HCT116 (cell line): ENCODE measurements at regions not wholly inside any gene's neighbourhood (a gene's known extent, or its start where the extent isn't known, plus 50 kb on each side); places are given as distances from the start of the nearest gene placed in this dataset.
"Not testable (repeated sequence)": the region's sequence is repeated elsewhere in the genome, so short reads cannot be mapped to it uniquely, and the experiment has no call there.

Source experiments
- ATAC-seq: fragments of 200-7000 bp; cut with Tn5 transposase; 2 replicates; pipeline ENCODE4 v1.9.1; 2020; ENCODE audit warnings: mild to moderate bottlenecking, moderate library complexity
- BruUV-seq: library from RNA; stranded (reverse); fragments of 400-500 nt; replicated peaks from 2 replicates; lab custom pipeline; 2021; lab: Mats Ljungman, UMichigan
- CTCF ChIA-PET: fragments of 300-600 bp; sonication (Branson Sonifier 250); formaldehyde crosslinking; loops from one replicate; lab custom pipeline; 2021; ENCODE audit warnings: antibody characterized with exemption; lab: Charles Lee
- POLR2A ChIA-PET: fragments of 300-600, 350-600 bp; sonication (Branson Sonifier 250); formaldehyde crosslinking; loops from one replicate; lab custom pipeline; 2021; ENCODE audit warnings: antibody characterized with exemption; lab: Charles Lee
- RAD21 ChIA-PET, 2 experiments: fragments of 300-600 bp; sonication (Branson Sonifier 250); formaldehyde crosslinking; loops; one replicate each; lab custom pipeline; 2023; ENCODE audit warnings: low total read pairs in 2 of 2; ENCODE audit not compliant: uncharacterized antibody in 2 of 2, unreplicated experiment in 2 of 2, low non-redundant PET in 1 of 2; lab: Charles Lee
- DNase-seq: peaks from one replicate; pipeline ENCODE4 v3.0.0-alpha.2; 2010; ENCODE audit warnings: low read depth, low spot score
- H2AFZ ChIP-seq: fragments of 200-600 bp; shearing (Covaris generic), sonication (generic); 2 replicates; pipeline ENCODE4 v1.6.1; 2017; ENCODE audit warnings: low read depth, mixed run types, mixed read lengths, antibody characterized with exemption, low read length; ENCODE audit not compliant: poor library complexity, severe bottlenecking
- H3K27ac ChIP-seq: 2 replicates; pipeline ENCODE4 v1.5.1; 2012; ENCODE audit warnings: low read depth, low read length
- H3K27me3 ChIP-seq: fragments of 200-600 bp; sonication (generic); 2 replicates; pipeline ENCODE4 v1.6.1; 2016; ENCODE audit warnings: mixed run types, low read length, mixed read lengths; ENCODE audit not compliant: insufficient read depth
- H3K36me3 ChIP-seq, 2 experiments: fragments of 200-500 bp in 1 of 2; fragments of 200-600 bp in 1 of 2; sonication (Bioruptor generic) in 1 of 2; sonication (generic) in 1 of 2; 2 replicates each; pipeline versions ENCODE4 v1.5.1 to v1.6.1; 2014 to 2016; ENCODE audit warnings: low read length in 2 of 2, inconsistent platforms in 1 of 2, mixed read lengths in 1 of 2, mixed run types in 1 of 2; ENCODE audit not compliant: insufficient read depth in 2 of 2, control insufficient read depth in 1 of 2
- H3K4me1 ChIP-seq, 2 experiments: fragments of 200-600 bp in 1 of 2; sonication (generic) in 1 of 2; 2 replicates each; pipeline versions ENCODE4 v1.5.1 to v1.6.1; 2012 to 2017; ENCODE audit warnings: low read length in 2 of 2, inconsistent platforms in 1 of 2, mild to moderate bottlenecking in 1 of 2, mixed read lengths in 1 of 2, mixed run types in 1 of 2, moderate library complexity in 1 of 2; ENCODE audit not compliant: insufficient read depth in 2 of 2, control insufficient read depth in 1 of 2
- H3K4me2 ChIP-seq: fragments of 200-600 bp; sonication (generic); 2 replicates; pipeline ENCODE4 v1.6.1; 2017; ENCODE audit warnings: mixed run types, low read length, mixed read lengths
- H3K4me3 ChIP-seq, 2 experiments: fragments of 200-600 bp in 1 of 2; sonication (generic) in 1 of 2; replicated peaks in 1 of 2; 2 replicates each; pipeline ENCODE4 v1.5.1; 2011 to 2016; ENCODE audit warnings: low read length in 2 of 2, control low read depth in 1 of 2, low read depth in 1 of 2, mild to moderate bottlenecking in 1 of 2, mixed read lengths in 1 of 2, mixed run types in 1 of 2
- H3K79me2 ChIP-seq: fragments of 200-600 bp; sonication (generic); 2 replicates; pipeline ENCODE4 v1.6.1; 2017; ENCODE audit warnings: mild to moderate bottlenecking, mixed run types, low read length, moderate library complexity, mixed read lengths; ENCODE audit not compliant: insufficient read depth
- H3K9ac ChIP-seq: fragments of 200-600 bp; sonication (generic); 2 replicates; pipeline ENCODE4 v1.6.1; 2016; ENCODE audit warnings: low read length, mixed read lengths
- H3K9me2 ChIP-seq: fragments of 200-600 bp; sonication (generic), shearing (Covaris generic); 2 replicates; pipeline ENCODE4 v1.6.1; 2017; ENCODE audit warnings: mixed run types, mild to moderate bottlenecking, moderate library complexity; ENCODE audit not compliant: insufficient read depth
- H3K9me3 ChIP-seq, 2 experiments: fragments of 200-500 bp in 1 of 2; fragments of 200-600 bp in 1 of 2; sonication (Bioruptor generic) in 1 of 2; sonication (generic) in 1 of 2; 2 replicates each; pipeline ENCODE4 v1.6.1; 2014 to 2017; ENCODE audit warnings: low read length in 2 of 2, mixed read lengths in 2 of 2, inconsistent platforms in 1 of 2, low read depth in 1 of 2, mild to moderate bottlenecking in 1 of 2, mixed run types in 1 of 2, moderate library complexity in 1 of 2; ENCODE audit not compliant: control insufficient read depth in 1 of 2, insufficient read depth in 1 of 2
- H4K20me1 ChIP-seq: fragments of 200-600 bp; sonication (generic), shearing (Covaris generic); 2 replicates; pipeline ENCODE4 v1.6.1; 2017; ENCODE audit warnings: mixed run types, mild to moderate bottlenecking, moderate library complexity; ENCODE audit not compliant: insufficient read depth
- CBX3 ChIP-seq: IDR thresholded peaks from 2 replicates; pipeline ENCODE4 v1.6.1; 2012; ENCODE audit warnings: low read depth
- CEBPB ChIP-seq: IDR thresholded peaks from 2 replicates; pipeline ENCODE4 v1.6.1; 2012; ENCODE audit warnings: low read depth
- POLR2AphosphoS5 ChIP-seq: IDR thresholded peaks from 2 replicates; pipeline ENCODE4 v1.6.1; 2011; ENCODE audit warnings: mild to moderate bottlenecking, low read depth, low read length, moderate library complexity
- TCF7L2 ChIP-seq: IDR thresholded peaks from 2 replicates; pipeline ENCODE4 v1.7.0; 2011; ENCODE audit warnings: borderline replicate concordance, inconsistent platforms; ENCODE audit not compliant: insufficient read depth, insufficient read length; ENCODE audit errors: extremely low read depth
- intact Hi-C: fragments of 100-400 bp; cut with micrococcal nuclease; formaldehyde crosslinking; loops from 2 replicates; pipeline ENCODE4 v1.10.0; 2022

GRCh38 chr9:78909566-78909965 lies 612.6 kb downstream of the PSAT1 start:
- no peaks in the 10 kb centered on the region for H3K27me3 ChIP-seq
- H3K9me3 ChIP-seq = no peaks in the 10 kb centered on the region
- H4K20me1 ChIP-seq = no peaks in the 10 kb centered on the region
- H2AFZ ChIP-seq = no peak overlapping the region
- no peaks in the 10 kb centered on the region for H3K36me3 ChIP-seq
- no peak overlapping the region for H3K27ac ChIP-seq
- no peaks in the 10 kb centered on the region for H3K4me1 ChIP-seq
- intact Hi-C loops = no loop called here
- H3K79me2 ChIP-seq = no peaks in the 10 kb centered on the region
- RAD21 ChIA-PET = interaction anchor here in 1 of 2 experiments (0.6 kb wide), 1 partner anchor 1945 kb away, joined by 3 read pairs; no protein-coding TSS in a partner anchor
- DNase-seq (no peak), ATAC-seq (no peak)
- peaks cover 2% of the 10 kb centered on the region for H3K9me2 ChIP-seq
- POLR2A ChIA-PET = no interaction called here
- TF ChIP-seq TCF7L2 = no peak
- TF ChIP-seq POLR2AphosphoS5 = no peak
- no peak for TF ChIP-seq CBX3
- no peak for TF ChIP-seq CEBPB
- H3K9ac ChIP-seq = no peak overlapping the region
- no TSS peak for BruUV-seq
- no peak overlapping the region for H3K4me3 ChIP-seq
- CTCF ChIA-PET = no interaction called here
- H3K4me2 ChIP-seq = no peak overlapping the region

GRCh38 chr9:78916884-78917283 lies 620.0 kb downstream of the PSAT1 start:
- POLR2A ChIA-PET, BruUV-seq, H3K27ac ChIP-seq, H2AFZ ChIP-seq, H3K4me1 ChIP-seq, CTCF ChIA-PET, H3K4me2 ChIP-seq, H3K36me3 ChIP-seq, H4K20me1 ChIP-seq, H3K4me3 ChIP-seq, RAD21 ChIA-PET, H3K9ac ChIP-seq, H3K9me3 ChIP-seq, H3K9me2 ChIP-seq, ATAC-seq, H3K27me3 ChIP-seq, DNase-seq, intact Hi-C loops, H3K79me2 ChIP-seq: not testable (repeated sequence)
